DMS 273 (cell line): ENCODE measurements at regions not wholly inside any gene's neighbourhood (a gene's known extent, or its start where the extent isn't known, plus 50 kb on each side); places are given as distances from the start of the nearest gene placed in this dataset.
A peak's percentile ranks its signal among the peaks of the same experiment; 100 is the strongest.
"Not testable (repeated sequence)": the region's sequence is repeated elsewhere in the genome, so short reads cannot be mapped to it uniquely, and the experiment has no call there.

ENCODE experiments used
- DNase-seq: peaks from one replicate; lab custom pipeline; 2025; ENCODE audit not compliant: unreplicated experiment; lab: John Stamatoyannopoulos, UW

- DNase-seq: no peak
These were observed 247.2 kb downstream of the TMEM121 start for GRCh38 chr14:105773584-105773983.

GRCh38 chr14:105774001-105774400 is 247.6 kb downstream of the TMEM121 start:
- DNase-seq: no peak

GRCh38 chr14:105774585-105775348 is 248.4 kb downstream of the TMEM121 start:
- not testable (repeated sequence) for DNase-seq

GRCh38 chr14:105775349-105775923 is 249.1 kb downstream of the TMEM121 start:
- not testable (repeated sequence) for DNase-seq

- not testable (repeated sequence) for DNase-seq
These were observed 249.7 kb downstream of the TMEM121 start for GRCh38 chr14:105776112-105776511.

GRCh38 chr14:105776924-105777323 is 250.5 kb downstream of the TMEM121 start:
- DNase-seq: no peak

- DNase-seq: no peak
These were observed 257.3 kb downstream of the TMEM121 start for GRCh38 chr14:105783707-105784106.

GRCh38 chr14:105793836-105794235 is 267.5 kb downstream of the TMEM121 start:
- DNase-seq: no peak

GRCh38 chr14:105797546-105797945 is 271.2 kb downstream of the TMEM121 start:
- no peak for DNase-seq

GRCh38 chr14:105805701-105806100 is 279.3 kb downstream of the TMEM121 start:
- no peak for DNase-seq

- DNase-seq: peak; percentile 30
These were observed 280.2 kb downstream of the TMEM121 start for GRCh38 chr14:105806568-105806967.

GRCh38 chr14:105817971-105818711 is 291.8 kb downstream of the TMEM121 start:
- DNase-seq: no peak

- DNase-seq: peak; percentile 35
These were observed 292.3 kb downstream of the TMEM121 start for GRCh38 chr14:105818712-105819005.

GRCh38 chr14:105830171-105830570 is 303.8 kb downstream of the TMEM121 start:
- no peak for DNase-seq

GRCh38 chr14:105836160-105836559 is 309.8 kb downstream of the TMEM121 start:
- DNase-seq: no peak

GRCh38 chr14:105836730-105837129 is 310.3 kb downstream of the TMEM121 start:
- DNase-seq: no peak

- no peak for DNase-seq
These were observed 311.1 kb downstream of the TMEM121 start for GRCh38 chr14:105837349-105838063.

- no peak for DNase-seq
These were observed 311.7 kb downstream of the TMEM121 start for GRCh38 chr14:105838107-105838506.

GRCh38 chr14:105838591-105839424 is 312.4 kb downstream of the TMEM121 start:
- DNase-seq: no peak

- DNase-seq: no peak
These were observed 313.3 kb downstream of the TMEM121 start for GRCh38 chr14:105839425-105840265.
